Inferior parietal cortex (tissue), 1 donor: ENCODE measurements at regions not wholly inside any gene's neighbourhood (a gene's known extent, or its start where the extent isn't known, plus 50 kb on each side); places are given as distances from the start of the nearest gene placed in this dataset.
"Not testable (repeated sequence)": the region's sequence is repeated elsewhere in the genome, so short reads cannot be mapped to it uniquely, and the experiment has no call there.

ENCODE experiments used
- DNase-seq: peaks from one replicate; pipeline ENCODE4 v3.0.0-alpha.2; 2016; ENCODE audit errors: extremely low spot score

GRCh38 chr13:65600702-65601101 is 1629.4 kb downstream of the PCDH9 start:
- no peak for DNase-seq

- no peak for DNase-seq
Measured at GRCh38 chr13:65597839-65598818, 1632.0 kb downstream of the PCDH9 start.

GRCh38 chr13:65595916-65596315 is 1634.2 kb downstream of the PCDH9 start:
- DNase-seq = no peak

- no peak for DNase-seq
Measured at GRCh38 chr13:65594298-65594781, 1635.8 kb downstream of the PCDH9 start.

GRCh38 chr13:65593298-65593874 is 1636.8 kb downstream of the PCDH9 start:
- DNase-seq = no peak

- no peak for DNase-seq
Measured at GRCh38 chr13:65592731-65593130, 1637.4 kb downstream of the PCDH9 start.

GRCh38 chr13:65585346-65585745 is 1644.8 kb downstream of the PCDH9 start:
- DNase-seq = no peak

- no peak for DNase-seq
Measured at GRCh38 chr13:65584126-65584525, 1646.0 kb downstream of the PCDH9 start.

GRCh38 chr13:65582160-65582559 is 1648.0 kb downstream of the PCDH9 start:
- DNase-seq = no peak

GRCh38 chr13:65564561-65564960 is 1665.6 kb downstream of the PCDH9 start:
- not testable (repeated sequence) for DNase-seq

- DNase-seq = no peak
Measured at GRCh38 chr13:65562305-65562704, 1667.8 kb downstream of the PCDH9 start.

- DNase-seq = no peak
Measured at GRCh38 chr13:65560936-65561335, 1669.2 kb downstream of the PCDH9 start.

- no peak for DNase-seq
Measured at GRCh38 chr13:65555962-65556361, 1674.2 kb downstream of the PCDH9 start.

GRCh38 chr13:65553096-65553727 is 1676.9 kb downstream of the PCDH9 start:
- no peak for DNase-seq

- DNase-seq = no peak
Measured at GRCh38 chr13:65551208-65551607, 1678.9 kb downstream of the PCDH9 start.

GRCh38 chr13:65540175-65540574 is 1690.0 kb downstream of the PCDH9 start:
- DNase-seq = no peak

- DNase-seq = no peak
Measured at GRCh38 chr13:65535370-65535769, 1694.8 kb downstream of the PCDH9 start.

GRCh38 chr13:65532231-65532630 is 1697.9 kb downstream of the PCDH9 start:
- no peak for DNase-seq

GRCh38 chr13:65530688-65531087 is 1699.4 kb downstream of the PCDH9 start:
- DNase-seq = no peak

- no peak for DNase-seq
Measured at GRCh38 chr13:65529541-65529940, 1700.6 kb downstream of the PCDH9 start.

- no peak for DNase-seq
Measured at GRCh38 chr13:65508745-65509144, 1721.4 kb downstream of the PCDH9 start.

- DNase-seq = no peak
Measured at GRCh38 chr13:65508338-65508737, 1721.8 kb downstream of the PCDH9 start.
